OCI-LY7 (cell line): ENCODE measurements at regions not wholly inside any gene's neighbourhood (a gene's known extent, or its start where the extent isn't known, plus 50 kb on each side); places are given as distances from the start of the nearest gene placed in this dataset.

Experiments
- CTCF ChIP-seq: fragments of 200-600 bp; sonication (generic); conservative IDR thresholded peaks from 2 replicates; pipeline ENCODE4 v1.5.1; 2014; ENCODE audit warnings: mild to moderate bottlenecking, antibody characterized with exemption, low read length, moderate library complexity, mixed read lengths
- EZH2phosphoT487 ChIP-seq: fragments of 200-600 bp; sonication (generic); IDR thresholded peaks from 2 replicates; pipeline ENCODE4 v1.6.1; 2018; ENCODE audit warnings: low read depth, borderline replicate concordance, mild to moderate bottlenecking, mixed run types, antibody characterized with exemption, low read length, moderate library complexity, mixed read lengths

- TF ChIP-seq CTCF (no peak), EZH2phosphoT487 (no peak)
Measured at GRCh38 chr4:13309751-13310150, 174.4 kb downstream of the RAB28 start.
